ENCODE measurements at regions not wholly inside any gene's neighbourhood (a gene's known extent, or its start where the extent isn't known, plus 50 kb on each side); places are given as distances from the start of the nearest gene placed in this dataset.

DNA sequence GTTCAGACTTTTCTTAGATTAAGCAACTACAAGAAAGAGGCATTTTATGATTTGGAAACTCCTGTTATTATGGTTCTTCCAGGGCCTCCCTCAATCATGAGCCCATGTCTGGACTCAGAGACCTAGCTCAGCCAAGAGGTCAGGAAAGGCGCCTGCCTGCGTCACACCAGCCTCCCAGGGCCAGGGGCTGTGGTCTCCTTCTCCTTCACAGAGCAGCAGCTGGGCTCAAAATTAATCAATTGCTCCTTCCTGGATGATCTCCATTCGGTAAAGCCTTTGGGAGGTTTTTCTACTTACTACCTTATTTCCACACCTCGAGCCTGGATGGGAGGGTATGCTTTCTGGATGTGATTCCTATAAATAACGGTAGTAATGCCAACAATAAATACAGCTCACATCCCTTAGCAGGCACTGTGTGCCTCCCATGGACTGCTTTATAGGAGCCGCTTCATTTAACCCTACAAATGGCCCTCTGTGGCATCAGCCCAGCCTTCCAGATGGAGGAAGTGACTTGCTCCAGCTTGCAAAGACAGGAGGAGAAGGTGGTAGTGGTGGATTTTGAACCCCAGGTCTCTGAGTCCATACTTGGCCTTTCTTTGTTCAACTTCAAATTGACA lies 1445.6 kb downstream of the TBC1D22A start:
- TF ChIP-seq, protein P1, sequence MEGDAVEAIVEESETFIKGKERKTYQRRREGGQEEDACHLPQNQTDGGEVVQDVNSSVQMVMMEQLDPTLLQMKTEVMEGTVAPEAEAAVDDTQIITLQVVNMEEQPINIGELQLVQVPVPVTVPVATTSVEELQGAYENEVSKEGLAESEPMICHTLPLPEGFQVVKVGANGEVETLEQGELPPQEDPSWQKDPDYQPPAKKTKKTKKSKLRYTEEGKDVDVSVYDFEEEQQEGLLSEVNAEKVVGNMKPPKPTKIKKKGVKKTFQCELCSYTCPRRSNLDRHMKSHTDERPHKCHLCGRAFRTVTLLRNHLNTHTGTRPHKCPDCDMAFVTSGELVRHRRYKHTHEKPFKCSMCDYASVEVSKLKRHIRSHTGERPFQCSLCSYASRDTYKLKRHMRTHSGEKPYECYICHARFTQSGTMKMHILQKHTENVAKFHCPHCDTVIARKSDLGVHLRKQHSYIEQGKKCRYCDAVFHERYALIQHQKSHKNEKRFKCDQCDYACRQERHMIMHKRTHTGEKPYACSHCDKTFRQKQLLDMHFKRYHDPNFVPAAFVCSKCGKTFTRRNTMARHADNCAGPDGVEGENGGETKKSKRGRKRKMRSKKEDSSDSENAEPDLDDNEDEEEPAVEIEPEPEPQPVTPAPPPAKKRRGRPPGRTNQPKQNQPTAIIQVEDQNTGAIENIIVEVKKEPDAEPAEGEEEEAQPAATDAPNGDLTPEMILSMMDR (IDR thresholded peaks at IDR 0.05): no peak
- no peak for TF ChIP-seq EP300 (IDR thresholded peaks at IDR 0.05)

All from tibial nerve (tissue), 4 donors.